ENCODE measurements at regions not wholly inside any gene's neighbourhood (a gene's known extent, or its start where the extent isn't known, plus 50 kb on each side); places are given as distances from the start of the nearest gene placed in this dataset.
"Not testable (repeated sequence)": the region's sequence is repeated elsewhere in the genome, so short reads cannot be mapped to it uniquely, and the experiment has no call there.

DNA sequence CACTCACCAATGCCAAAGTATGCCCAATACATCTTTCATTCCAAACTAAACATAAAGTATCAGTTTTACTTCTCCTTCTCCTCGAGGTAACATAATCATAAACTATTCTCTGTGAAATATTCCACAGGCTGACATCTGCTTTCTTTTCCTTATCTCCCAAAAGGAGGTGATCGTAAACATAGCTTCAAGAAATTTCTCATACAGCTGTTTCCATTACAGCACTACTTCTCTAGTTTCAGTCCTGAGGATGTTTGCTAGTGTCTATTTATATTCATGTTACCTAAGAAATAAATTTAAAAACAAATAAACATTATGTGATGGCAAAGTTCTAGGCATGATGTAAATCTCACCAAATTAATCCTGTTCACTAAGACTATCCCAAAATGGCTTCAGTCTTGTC, 90.1 kb upstream of the CPSF6 start:
- no peak for DNase-seq

DNA sequence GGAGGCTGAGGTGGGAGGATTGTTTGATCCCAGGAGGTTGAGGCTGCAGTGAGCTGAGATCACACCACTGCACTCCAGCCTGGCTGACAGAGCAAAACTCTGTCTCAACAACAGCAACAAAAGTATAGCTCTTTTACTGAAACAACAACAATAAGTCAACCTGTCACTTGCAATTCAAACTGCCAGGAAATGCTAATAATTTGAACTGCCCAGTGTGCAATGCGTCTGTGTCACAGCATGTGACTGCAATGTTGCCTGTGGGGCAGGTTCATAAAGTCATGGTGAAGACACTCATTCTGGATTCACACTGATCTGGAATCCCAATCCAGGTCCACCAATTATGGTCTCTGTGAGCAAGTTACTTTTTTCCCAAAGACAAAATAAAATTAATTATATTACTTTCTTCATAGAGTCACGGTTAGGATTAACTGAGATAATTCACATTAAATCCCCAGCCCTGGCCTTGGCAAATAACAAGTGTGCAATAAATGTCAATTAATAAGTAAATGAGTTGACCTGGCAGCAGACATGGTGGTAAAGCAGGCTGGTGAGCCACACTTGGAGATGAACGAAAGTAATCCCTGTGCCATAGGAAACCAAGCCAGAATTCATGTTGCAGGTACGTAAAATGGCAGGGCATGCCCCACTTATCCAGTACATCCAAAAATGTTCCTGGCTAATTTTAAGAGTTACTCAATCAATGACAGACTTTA, 89.1 kb upstream of the CPSF6 start:
- no peak for DNase-seq

DNA sequence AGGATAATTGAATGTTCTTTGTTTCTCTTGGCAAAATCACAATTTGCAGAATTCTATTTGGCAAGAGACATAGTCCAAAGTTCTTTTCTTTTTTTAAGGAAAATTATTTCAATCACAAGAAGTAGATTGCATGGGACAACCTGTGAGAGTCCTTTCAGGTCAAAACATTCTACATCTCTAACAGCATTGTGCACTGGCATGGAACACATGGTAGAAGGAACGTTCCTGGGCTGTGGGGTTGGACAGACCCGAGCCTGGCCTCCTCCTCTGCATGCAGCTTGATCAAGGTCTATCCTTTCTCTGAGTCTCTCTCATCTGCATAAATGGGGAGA, 88.6 kb upstream of the CPSF6 start:
- no peak for DNase-seq

DNA sequence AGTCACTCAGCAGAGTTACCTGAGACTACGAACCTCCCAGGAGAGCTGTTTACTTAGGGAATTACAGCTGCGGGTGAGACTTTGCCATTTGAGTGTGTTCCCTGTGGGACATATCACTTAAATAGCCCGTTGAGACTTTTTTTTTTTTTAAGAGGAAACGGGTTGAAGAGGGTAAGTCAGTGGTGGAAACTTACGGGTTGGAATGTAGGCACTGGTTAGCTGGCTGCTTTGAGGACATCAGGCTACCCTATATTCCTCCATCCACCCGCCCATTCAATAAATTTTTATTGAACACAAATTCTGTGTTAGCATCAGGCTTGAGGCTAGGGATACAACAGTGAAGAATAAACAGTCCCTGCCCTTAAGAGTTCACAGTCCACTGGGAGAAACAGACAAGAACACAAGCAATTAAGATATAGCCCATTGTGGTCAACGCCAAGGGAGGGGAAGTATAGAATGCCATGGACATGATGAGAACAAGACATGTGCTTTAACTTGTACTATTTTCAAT, 88.1 kb upstream of the CPSF6 start:
- no peak for DNase-seq

GRCh38 chr12:69154585-69155363, 84.6 kb upstream of the CPSF6 start:
- peak; percentile 86 for DNase-seq

GRCh38 chr12:69157023-69157655, 82.2 kb upstream of the CPSF6 start:
- peak; percentile 96 for DNase-seq

- peak; percentile 63 for DNase-seq
These were observed 77.5 kb upstream of the CPSF6 start for GRCh38 chr12:69161829-69162228.

GRCh38 chr12:69163681-69164362, 75.5 kb upstream of the CPSF6 start:
- DNase-seq = no peak

- no peak for DNase-seq
These were observed 71.7 kb upstream of the CPSF6 start for GRCh38 chr12:69167648-69168165.

GRCh38 chr12:69168363-69168762, 71.0 kb upstream of the CPSF6 start:
- DNase-seq = no peak

DNA sequence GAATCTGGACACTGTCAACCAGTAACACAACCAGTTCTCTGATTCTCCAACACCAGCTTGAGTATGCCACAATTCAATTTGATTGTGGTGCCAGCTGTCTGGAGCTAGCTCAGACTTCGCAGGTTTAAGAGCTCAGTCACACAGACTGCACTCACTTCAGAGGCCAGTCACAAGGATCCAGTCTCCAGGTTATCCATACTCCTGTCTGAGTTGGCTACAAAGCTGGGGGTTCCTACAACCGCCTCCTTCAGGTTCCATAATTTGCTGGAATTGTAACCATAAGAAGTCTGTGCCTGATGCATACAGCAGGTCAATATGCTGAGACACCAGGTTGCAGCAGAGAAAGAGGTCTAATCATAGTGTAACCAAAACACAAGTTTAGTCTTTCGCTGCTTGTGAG, 70.5 kb upstream of the CPSF6 start:
- no peak for DNase-seq

DNA sequence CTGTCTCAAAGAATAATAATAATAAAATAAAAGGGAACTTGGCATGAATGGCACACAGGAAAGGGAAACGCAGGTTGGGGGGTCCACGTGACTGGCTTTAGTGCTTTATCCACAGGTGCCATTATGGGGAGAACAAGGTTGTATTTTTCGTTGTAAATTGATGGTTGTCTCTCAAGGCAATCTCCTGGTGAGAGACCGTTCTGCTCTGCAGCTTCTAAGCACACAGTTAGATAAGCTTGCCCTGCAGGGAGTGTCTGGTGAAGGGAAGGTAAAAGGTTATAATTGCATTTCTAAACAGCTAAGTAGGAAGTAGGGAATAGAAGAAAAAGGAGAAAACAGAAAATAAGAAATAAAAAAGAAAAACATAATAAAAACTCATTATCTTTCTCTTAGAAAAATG, 69.1 kb upstream of the CPSF6 start:
- DNase-seq = no peak

DNA sequence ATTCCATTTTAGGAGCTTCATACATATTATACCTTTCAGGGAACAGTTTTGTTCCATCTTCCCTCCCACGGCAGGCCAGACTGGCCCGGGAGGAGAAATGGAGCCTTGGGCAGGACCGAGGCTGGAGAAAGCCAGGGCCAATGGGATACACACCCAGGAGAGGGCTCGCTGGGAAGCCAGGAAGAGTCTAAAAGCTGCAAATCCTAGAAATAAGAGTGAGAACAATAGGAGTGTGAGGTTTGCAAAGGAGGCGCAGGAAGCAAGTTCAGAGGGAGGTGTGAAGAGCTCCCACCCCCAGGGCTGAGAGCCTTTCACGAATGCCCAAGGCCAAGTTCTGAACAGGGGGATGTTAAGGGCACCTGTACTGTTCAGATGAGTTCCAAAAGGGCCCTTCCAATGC, 67.5 kb upstream of the CPSF6 start:
- DNase-seq = no peak

DNA sequence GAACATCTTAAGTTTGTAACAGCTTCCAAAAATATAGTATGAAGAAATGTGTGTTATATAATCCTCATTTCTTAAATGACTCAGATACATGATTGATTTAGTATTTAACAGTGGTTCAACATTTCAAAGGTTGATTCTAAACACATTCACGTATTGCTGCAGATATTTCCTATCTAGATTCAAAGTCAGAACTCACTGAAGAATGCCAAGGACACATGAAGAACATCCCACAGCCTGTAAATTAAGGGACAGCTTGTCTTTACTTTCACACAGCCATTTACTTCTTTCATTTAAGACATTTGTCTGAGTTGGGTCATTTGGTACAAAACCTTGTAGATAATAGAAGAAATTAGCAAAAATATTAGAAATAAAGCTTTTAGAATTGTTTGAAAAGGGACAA, 66.9 kb upstream of the CPSF6 start:
- no peak for DNase-seq

- DNase-seq = no peak
These were observed 66.0 kb upstream of the CPSF6 start for GRCh38 chr12:69173368-69173767.

GRCh38 chr12:69179786-69180185, 59.6 kb upstream of the CPSF6 start:
- DNase-seq = no peak

- not testable (repeated sequence) for DNase-seq
These were observed 51.8 kb upstream of the CPSF6 start for GRCh38 chr12:69187572-69187971.

- DNase-seq = no peak
These were observed 49.9 kb upstream of the CPSF6 start for GRCh38 chr12:69189378-69189978.

Data from activated CD4-positive, alpha-beta T cell treated with anti-CD3 and anti-CD28 coated beads for 48 hours (primary cell).